ENCODE measurements at regions not wholly inside any gene's neighbourhood (a gene's known extent, or its start where the extent isn't known, plus 50 kb on each side); places are given as distances from the start of the nearest gene placed in this dataset.
A peak's percentile ranks its signal among the peaks of the same experiment; 100 is the strongest.

GRCh38 chr7:84647797-84648757 lies 453.5 kb upstream of the SEMA3A start:
- no peak overlapping the region for H3K4me3 ChIP-seq (ENCODE audit: low read length in 2 of 2)
- no peak overlapping the region for H3K4ac ChIP-seq (ENCODE audit: low read length)
- H3K14ac ChIP-seq (ENCODE audit: low read length): no peak overlapping the region
- no peak overlapping the region for H2BK12ac ChIP-seq (ENCODE audit: low read length)
- no peaks in the 10 kb centered on the region for H3K4me1 ChIP-seq (ENCODE audit: control insufficient read depth in 2 of 2, insufficient read depth in 1 of 2, low read depth in 1 of 2, low read length in 2 of 2)
- H2AFZ ChIP-seq (ENCODE audit: low read length): peak overlapping the region; percentile 25
- no peak overlapping the region for H4K91ac ChIP-seq (ENCODE audit: low read depth, low read length, poor library complexity)
- H2BK15ac ChIP-seq (ENCODE audit: low read length): no peak overlapping the region
- no peak overlapping the region for H3K9ac ChIP-seq (ENCODE audit: low read depth, low read length, poor library complexity)
- no peak overlapping the region for H2BK120ac ChIP-seq (ENCODE audit: low read depth, low read length)
- no peak overlapping the region for H2BK5ac ChIP-seq (ENCODE audit: low read length)
- no peak overlapping the region for H2AK5ac ChIP-seq (ENCODE audit: low read depth, low read length)
- H3K27me3 ChIP-seq (ENCODE audit: control insufficient read depth in 3 of 3, insufficient read depth in 3 of 3, low read depth in 1 of 3, low read length in 3 of 3): no peaks in the 10 kb centered on the region
- no peak overlapping the region for H3K4me2 ChIP-seq (ENCODE audit: insufficient read depth, low read length, poor library complexity, severe bottlenecking)
- no peak for DNase-seq (ENCODE audit: low spot score)
- no peaks in the 10 kb centered on the region for H3K36me3 ChIP-seq (replicated peaks in 1 of 2; ENCODE audit: control insufficient read depth in 2 of 2, insufficient read depth in 2 of 2, low read length in 2 of 2)
- no peak overlapping the region for H3K18ac ChIP-seq (ENCODE audit: low read length)
- no CpG with 5 or more reads among the region's 2 CpGs for WGBS, 2 donors (ENCODE audit: extremely low coverage in 2 of 2, insufficient read length in 2 of 2, insufficient replicate concordance in 1 of 2)
- no peaks in the 10 kb centered on the region for H3K9me3 ChIP-seq (replicated peaks in 1 of 2; ENCODE audit: control insufficient read depth in 2 of 2, insufficient read depth in 1 of 2, low read depth in 1 of 2, low read length in 2 of 2)
- H4K8ac ChIP-seq (ENCODE audit: low read depth, low read length): no peak overlapping the region
- H3K23ac ChIP-seq (ENCODE audit: low read depth, low read length, poor library complexity): no peak overlapping the region
- no peaks in the 10 kb centered on the region for H3K79me1 ChIP-seq (ENCODE audit: low read depth, low read length)
- no peak overlapping the region for H3K27ac ChIP-seq (replicated peaks; ENCODE audit: low read length)

GRCh38 chr7:84642611-84643010 lies 448.0 kb upstream of the SEMA3A start:
- H3K4me2 ChIP-seq (ENCODE audit: insufficient read depth, low read length, poor library complexity, severe bottlenecking): no peak overlapping the region

GRCh38 chr7:84640637-84641036 lies 446.0 kb upstream of the SEMA3A start:
- Histone ChIP-seq H3K27ac (replicated peaks; ENCODE audit: low read length) (no peak overlapping the region), H3K9ac (ENCODE audit: low read depth, low read length, poor library complexity) (no peak overlapping the region), H2BK12ac (ENCODE audit: low read length) (no peak overlapping the region), H3K36me3 (replicated peaks in 1 of 2; ENCODE audit: control insufficient read depth in 2 of 2, insufficient read depth in 2 of 2, low read length in 2 of 2) (no peaks in the 10 kb centered on the region), H3K4me2 (ENCODE audit: insufficient read depth, low read length, poor library complexity, severe bottlenecking) (no peak overlapping the region), H3K4ac (ENCODE audit: low read length) (no peak overlapping the region), H3K4me1 (ENCODE audit: control insufficient read depth in 2 of 2, insufficient read depth in 1 of 2, low read depth in 1 of 2, low read length in 2 of 2) (peaks cover 0 to 7% of the 10 kb centered on the region in 2 donors), H2BK120ac (ENCODE audit: low read depth, low read length) (no peak overlapping the region), H3K79me1 (ENCODE audit: low read depth, low read length) (no peaks in the 10 kb centered on the region), H2BK5ac (ENCODE audit: low read length) (no peak overlapping the region), H2BK15ac (ENCODE audit: low read length) (no peak overlapping the region), H3K23ac (ENCODE audit: low read depth, low read length, poor library complexity) (no peak overlapping the region), H4K8ac (ENCODE audit: low read depth, low read length) (no peak overlapping the region), H3K27me3 (ENCODE audit: control insufficient read depth in 3 of 3, insufficient read depth in 3 of 3, low read depth in 1 of 3, low read length in 3 of 3) (no peaks in the 10 kb centered on the region), H2AK5ac (ENCODE audit: low read depth, low read length) (no peak overlapping the region), H4K91ac (ENCODE audit: low read depth, low read length, poor library complexity) (no peak overlapping the region), H3K9me3 (replicated peaks in 1 of 2; ENCODE audit: control insufficient read depth in 2 of 2, insufficient read depth in 1 of 2, low read depth in 1 of 2, low read length in 2 of 2) (peaks cover 0 to 11% of the 10 kb centered on the region in 2 donors), H3K18ac (ENCODE audit: low read length) (no peak overlapping the region), H3K14ac (ENCODE audit: low read length) (no peak overlapping the region), H2AFZ (ENCODE audit: low read length) (peak overlapping the region; percentile 24), H3K4me3 (ENCODE audit: low read length in 2 of 2) (no peak overlapping the region)
- DNase-seq (ENCODE audit: low spot score): no peak
- no CpG with 5 or more reads among the region's 1 CpG for WGBS, 2 donors (ENCODE audit: extremely low coverage in 2 of 2, insufficient read length in 2 of 2, insufficient replicate concordance in 1 of 2)

More at GRCh38 chr7:84642611-84643010, 448.0 kb upstream of the SEMA3A start:
- H3K18ac ChIP-seq (ENCODE audit: low read length): no peak overlapping the region
- H2BK15ac ChIP-seq (ENCODE audit: low read length): no peak overlapping the region
- no peaks in the 10 kb centered on the region for H3K9me3 ChIP-seq (replicated peaks in 1 of 2; ENCODE audit: control insufficient read depth in 2 of 2, insufficient read depth in 1 of 2, low read depth in 1 of 2, low read length in 2 of 2)
- no peak overlapping the region for H4K91ac ChIP-seq (ENCODE audit: low read depth, low read length, poor library complexity)
- no peak for DNase-seq (ENCODE audit: low spot score)
- no peak overlapping the region for H2BK120ac ChIP-seq (ENCODE audit: low read depth, low read length)
- H3K4me1 ChIP-seq (ENCODE audit: control insufficient read depth in 2 of 2, insufficient read depth in 1 of 2, low read depth in 1 of 2, low read length in 2 of 2): peaks cover 0 to 5% of the 10 kb centered on the region in 2 donors
- no peak overlapping the region for H3K27ac ChIP-seq (replicated peaks; ENCODE audit: low read length)
- no peak overlapping the region for H2BK12ac ChIP-seq (ENCODE audit: low read length)
- no peak overlapping the region for H4K8ac ChIP-seq (ENCODE audit: low read depth, low read length)
- no peaks in the 10 kb centered on the region for H3K36me3 ChIP-seq (replicated peaks in 1 of 2; ENCODE audit: control insufficient read depth in 2 of 2, insufficient read depth in 2 of 2, low read length in 2 of 2)
- H3K27me3 ChIP-seq (ENCODE audit: control insufficient read depth in 3 of 3, insufficient read depth in 3 of 3, low read depth in 1 of 3, low read length in 3 of 3): no peaks in the 10 kb centered on the region
- no peak overlapping the region for H3K14ac ChIP-seq (ENCODE audit: low read length)
- no peaks in the 10 kb centered on the region for H3K79me1 ChIP-seq (ENCODE audit: low read depth, low read length)
- no peak overlapping the region for H2AFZ ChIP-seq (ENCODE audit: low read length)
- H3K4ac ChIP-seq (ENCODE audit: low read length): no peak overlapping the region
- H3K23ac ChIP-seq (ENCODE audit: low read depth, low read length, poor library complexity): no peak overlapping the region
- no peak overlapping the region for H2AK5ac ChIP-seq (ENCODE audit: low read depth, low read length)
- no peak overlapping the region for H2BK5ac ChIP-seq (ENCODE audit: low read length)
- no peak overlapping the region for H3K9ac ChIP-seq (ENCODE audit: low read depth, low read length, poor library complexity)
- H3K4me3 ChIP-seq (ENCODE audit: low read length in 2 of 2): no peak overlapping the region
- no CpG with 5 or more reads among the region's 3 CpGs for WGBS, 2 donors (ENCODE audit: extremely low coverage in 2 of 2, insufficient read length in 2 of 2, insufficient replicate concordance in 1 of 2)

- Histone ChIP-seq H4K91ac (ENCODE audit: low read depth, low read length, poor library complexity) (no peak overlapping the region), H3K79me1 (ENCODE audit: low read depth, low read length) (no peaks in the 10 kb centered on the region), H2AK5ac (ENCODE audit: low read depth, low read length) (no peak overlapping the region), H2BK5ac (ENCODE audit: low read length) (no peak overlapping the region), H3K27me3 (ENCODE audit: control insufficient read depth in 3 of 3, insufficient read depth in 3 of 3, low read depth in 1 of 3, low read length in 3 of 3) (no peaks in the 10 kb centered on the region), H3K4me2 (ENCODE audit: insufficient read depth, low read length, poor library complexity, severe bottlenecking) (no peak overlapping the region), H2AFZ (ENCODE audit: low read length) (peak overlapping the region; percentile 65), H3K9ac (ENCODE audit: low read depth, low read length, poor library complexity) (no peak overlapping the region), H3K4ac (ENCODE audit: low read length) (no peak overlapping the region), H2BK12ac (ENCODE audit: low read length) (no peak overlapping the region), H3K4me3 (ENCODE audit: low read length in 2 of 2) (no peak overlapping the region), H3K18ac (ENCODE audit: low read length) (no peak overlapping the region), H3K4me1 (ENCODE audit: control insufficient read depth in 2 of 2, insufficient read depth in 1 of 2, low read depth in 1 of 2, low read length in 2 of 2) (peaks cover 0 to 7% of the 10 kb centered on the region in 2 donors), H3K36me3 (replicated peaks in 1 of 2; ENCODE audit: control insufficient read depth in 2 of 2, insufficient read depth in 2 of 2, low read length in 2 of 2) (no peaks in the 10 kb centered on the region), H3K27ac (replicated peaks; ENCODE audit: low read length) (no peak overlapping the region), H3K23ac (ENCODE audit: low read depth, low read length, poor library complexity) (no peak overlapping the region), H2BK120ac (ENCODE audit: low read depth, low read length) (no peak overlapping the region), H3K9me3 (replicated peaks in 1 of 2; ENCODE audit: control insufficient read depth in 2 of 2, insufficient read depth in 1 of 2, low read depth in 1 of 2, low read length in 2 of 2) (peaks cover 0 to 18% of the 10 kb centered on the region in 2 donors), H2BK15ac (ENCODE audit: low read length) (no peak overlapping the region), H3K14ac (ENCODE audit: low read length) (no peak overlapping the region), H4K8ac (ENCODE audit: low read depth, low read length) (no peak overlapping the region)
- DNase-seq (ENCODE audit: low spot score): no peak
These were observed 443.7 kb upstream of the SEMA3A start for GRCh38 chr7:84638339-84638697.

All from neuronal stem cell (in vitro differentiated cells).